ENCODE measurements at regions not wholly inside any gene's neighbourhood (a gene's known extent, or its start where the extent isn't known, plus 50 kb on each side); places are given as distances from the start of the nearest gene placed in this dataset.

GRCh38 chr7:106520962-106521514 lies 139.9 kb downstream of the CCDC71L start:
- TF ChIP-seq CTCF (IDR thresholded peaks at IDR 0.05) (no peak), POLR2A (IDR thresholded peaks at IDR 0.05) (no peak)
